Astrocyte (in vitro differentiated cells and primary cell): ENCODE measurements at regions not wholly inside any gene's neighbourhood (a gene's known extent, or its start where the extent isn't known, plus 50 kb on each side); places are given as distances from the start of the nearest gene placed in this dataset.

Experiments used
- DNase-seq: peaks from one replicate; pipeline ENCODE4 v3.0.0-alpha.2; 2010; ENCODE audit warnings: low read depth
- FAIRE-seq: peaks from 2 replicates; lab custom pipeline; 2011; peaks lifted over from hg19 to GRCh38; lab: Jason Lieb, UNC
- H2AFZ ChIP-seq: 2 replicates; pipeline ENCODE4 v1.6.0; 2012; ENCODE audit warnings: low read depth, low read length, inconsistent platforms
- H3K27ac ChIP-seq: 2 replicates; pipeline ENCODE4 v1.5.1; 2011; ENCODE audit warnings: low read depth, low read length, inconsistent platforms
- H3K27me3 ChIP-seq: 2 replicates; pipeline ENCODE4 v1.6.0; 2011; ENCODE audit warnings: low read length, inconsistent platforms; ENCODE audit not compliant: insufficient read depth
- H3K36me3 ChIP-seq: 2 replicates; pipeline ENCODE4 v1.5.1; 2011; ENCODE audit warnings: low read length, inconsistent platforms; ENCODE audit not compliant: insufficient read depth
- H3K4me1 ChIP-seq: 2 replicates; pipeline ENCODE4 v1.5.1; 2011; ENCODE audit warnings: low read length, inconsistent platforms; ENCODE audit not compliant: insufficient read depth
- H3K4me2 ChIP-seq: 2 replicates; pipeline ENCODE4 v1.6.0; 2012; ENCODE audit warnings: low read length, inconsistent platforms
- H3K4me3 ChIP-seq: 2 replicates; pipeline ENCODE4 v1.5.1; 2011; ENCODE audit warnings: low read depth, mild to moderate bottlenecking, low read length, inconsistent platforms; ENCODE audit not compliant: insufficient read depth
- H3K79me2 ChIP-seq: 2 replicates; pipeline ENCODE4 v1.6.0; 2012; ENCODE audit warnings: mild to moderate bottlenecking, low read length, inconsistent platforms; ENCODE audit not compliant: insufficient read depth
- H3K9ac ChIP-seq: 2 replicates; pipeline ENCODE4 v1.6.0; 2012; ENCODE audit warnings: mild to moderate bottlenecking, low read length, inconsistent platforms
- H3K9me3 ChIP-seq: 2 replicates; pipeline ENCODE4 v1.5.1; 2012; ENCODE audit warnings: low read depth, mild to moderate bottlenecking, low read length, inconsistent platforms; ENCODE audit not compliant: insufficient read depth
- H4K20me1 ChIP-seq: 2 replicates; pipeline ENCODE4 v1.6.0; 2012; ENCODE audit warnings: low read length, inconsistent platforms; ENCODE audit not compliant: insufficient read depth
- H3K27ac Mint-ChIP-seq: one replicate; pipeline ENCODE4 v1.8.0; 2021; ENCODE audit warnings: mild to moderate bottlenecking, mixed read lengths; ENCODE audit not compliant: unreplicated experiment
- H3K27me3 Mint-ChIP-seq: one replicate; pipeline ENCODE4 v1.8.0; 2021; ENCODE audit warnings: low read depth, mixed read lengths; ENCODE audit not compliant: unreplicated experiment
- H3K36me3 Mint-ChIP-seq: one replicate; pipeline ENCODE4 v1.8.0; 2021; ENCODE audit warnings: low read depth, mixed read lengths; ENCODE audit not compliant: unreplicated experiment
- H3K4me1 Mint-ChIP-seq: one replicate; pipeline ENCODE4 v1.8.0; 2021; ENCODE audit warnings: low read depth, mixed read lengths; ENCODE audit not compliant: unreplicated experiment
- H3K4me3 Mint-ChIP-seq: one replicate; pipeline ENCODE4 v1.8.0; 2021; ENCODE audit warnings: mild to moderate bottlenecking, moderate library complexity, mixed read lengths; ENCODE audit not compliant: unreplicated experiment
- H3K9me3 Mint-ChIP-seq: one replicate; pipeline ENCODE4 v1.8.0; 2021; ENCODE audit warnings: mild to moderate bottlenecking, mixed read lengths; ENCODE audit not compliant: unreplicated experiment
- EZH2 ChIP-seq: IDR thresholded peaks from 2 replicates; pipeline ENCODE4 v1.6.1; 2012; ENCODE audit warnings: mild to moderate bottlenecking, low read length, inconsistent platforms; ENCODE audit not compliant: insufficient read depth
- TF ChIP-seq, protein P1 (sequence below): IDR thresholded peaks from 2 replicates; pipeline ENCODE4 v1.5.1; 2011; ENCODE audit warnings: low read depth, mild to moderate bottlenecking, inconsistent platforms, low read length, moderate library complexity; ENCODE audit not compliant: insufficient read depth

DNA sequence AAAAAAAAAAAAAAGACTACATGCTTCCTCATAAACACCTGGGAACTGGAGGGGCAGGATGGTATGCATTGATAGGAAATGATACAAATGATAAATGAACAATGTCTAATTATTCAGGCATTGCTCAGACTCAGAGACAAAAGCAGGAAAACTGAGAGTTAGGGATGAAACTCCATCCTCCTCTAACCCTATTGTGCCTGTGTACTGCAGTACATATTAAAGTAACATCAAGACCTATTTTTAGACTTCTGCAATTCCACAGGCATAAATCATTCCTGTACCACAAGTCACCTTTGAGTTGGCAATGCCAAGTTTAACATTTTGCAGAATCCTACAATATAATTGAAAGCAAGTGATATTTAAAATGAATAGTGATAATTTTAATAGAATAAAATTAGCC, 156.5 kb upstream of the USP15 start:
- Histone ChIP-seq H3K4me1 (no peaks in the 10 kb centered on the region), H3K27me3 (no peaks in the 10 kb centered on the region), H3K9ac (no peak overlapping the region), H3K4me3 (no peak overlapping the region), H3K27ac (no peak overlapping the region), H4K20me1 (no peaks in the 10 kb centered on the region), H3K4me2 (no peak overlapping the region), H2AFZ (no peak overlapping the region), H3K9me3 (no peaks in the 10 kb centered on the region), H3K36me3 (no peaks in the 10 kb centered on the region), H3K79me2 (no peaks in the 10 kb centered on the region)
- FAIRE-seq = no peak
- Mint-ChIP-seq H3K36me3 (no peaks in the 10 kb centered on the region), H3K27ac (no peak overlapping the region), H3K4me3 (no peak overlapping the region), H3K4me1 (peaks cover 2% of the 10 kb centered on the region), H3K27me3 (no peaks in the 10 kb centered on the region), H3K9me3 (no peaks in the 10 kb centered on the region)
- DNase-seq = no peak
- TF ChIP-seq, protein P1, sequence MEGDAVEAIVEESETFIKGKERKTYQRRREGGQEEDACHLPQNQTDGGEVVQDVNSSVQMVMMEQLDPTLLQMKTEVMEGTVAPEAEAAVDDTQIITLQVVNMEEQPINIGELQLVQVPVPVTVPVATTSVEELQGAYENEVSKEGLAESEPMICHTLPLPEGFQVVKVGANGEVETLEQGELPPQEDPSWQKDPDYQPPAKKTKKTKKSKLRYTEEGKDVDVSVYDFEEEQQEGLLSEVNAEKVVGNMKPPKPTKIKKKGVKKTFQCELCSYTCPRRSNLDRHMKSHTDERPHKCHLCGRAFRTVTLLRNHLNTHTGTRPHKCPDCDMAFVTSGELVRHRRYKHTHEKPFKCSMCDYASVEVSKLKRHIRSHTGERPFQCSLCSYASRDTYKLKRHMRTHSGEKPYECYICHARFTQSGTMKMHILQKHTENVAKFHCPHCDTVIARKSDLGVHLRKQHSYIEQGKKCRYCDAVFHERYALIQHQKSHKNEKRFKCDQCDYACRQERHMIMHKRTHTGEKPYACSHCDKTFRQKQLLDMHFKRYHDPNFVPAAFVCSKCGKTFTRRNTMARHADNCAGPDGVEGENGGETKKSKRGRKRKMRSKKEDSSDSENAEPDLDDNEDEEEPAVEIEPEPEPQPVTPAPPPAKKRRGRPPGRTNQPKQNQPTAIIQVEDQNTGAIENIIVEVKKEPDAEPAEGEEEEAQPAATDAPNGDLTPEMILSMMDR = no peak
- TF ChIP-seq EZH2 = no peak

DNA sequence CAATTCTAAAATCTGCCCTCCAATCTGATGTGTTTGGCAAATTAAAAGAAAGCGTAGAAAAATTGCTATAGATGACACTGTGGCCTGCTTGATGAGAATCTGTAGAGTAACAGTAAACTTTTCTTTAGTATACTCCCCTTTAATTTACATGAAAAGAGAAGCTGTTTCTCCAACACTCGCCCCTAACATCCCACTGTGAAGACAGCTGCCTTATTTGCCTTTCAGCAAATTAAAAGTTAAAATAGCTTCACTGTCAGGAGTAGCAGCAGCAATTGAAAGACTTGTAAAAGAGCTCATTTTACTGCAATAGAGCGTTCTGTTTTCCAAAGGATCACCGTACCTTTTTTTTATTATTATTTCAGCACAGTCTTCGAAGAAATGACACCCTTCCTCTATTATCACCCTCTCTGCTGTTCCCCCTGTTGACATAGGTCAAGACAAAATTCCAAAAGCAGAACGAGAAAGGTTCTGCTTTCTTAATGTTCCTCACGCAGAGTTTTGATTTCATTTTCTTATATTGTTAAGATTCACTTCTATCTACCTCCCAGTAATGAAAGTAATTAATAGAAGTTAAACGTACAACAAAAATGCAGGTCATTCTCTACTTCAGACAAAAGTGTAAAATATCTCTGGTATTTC, 153.5 kb upstream of the USP15 start:
- Histone ChIP-seq H3K79me2 (no peaks in the 10 kb centered on the region), H3K9ac (no peak overlapping the region), H3K27me3 (no peaks in the 10 kb centered on the region), H3K9me3 (no peaks in the 10 kb centered on the region), H3K36me3 (no peaks in the 10 kb centered on the region), H2AFZ (no peak overlapping the region), H3K4me3 (no peak overlapping the region), H3K27ac (no peak overlapping the region), H3K4me2 (peak overlapping the region; percentile 36), H4K20me1 (no peaks in the 10 kb centered on the region), H3K4me1 (no peaks in the 10 kb centered on the region)
- Mint-ChIP-seq H3K9me3 (no peaks in the 10 kb centered on the region), H3K27ac (no peak overlapping the region), H3K4me1 (peaks cover 2% of the 10 kb centered on the region), H3K4me3 (no peak overlapping the region), H3K36me3 (no peaks in the 10 kb centered on the region), H3K27me3 (no peaks in the 10 kb centered on the region)
- TF ChIP-seq EZH2 = no peak
- TF ChIP-seq, protein P1 = no peak
- DNase-seq (no peak), FAIRE-seq (no peak)

DNA sequence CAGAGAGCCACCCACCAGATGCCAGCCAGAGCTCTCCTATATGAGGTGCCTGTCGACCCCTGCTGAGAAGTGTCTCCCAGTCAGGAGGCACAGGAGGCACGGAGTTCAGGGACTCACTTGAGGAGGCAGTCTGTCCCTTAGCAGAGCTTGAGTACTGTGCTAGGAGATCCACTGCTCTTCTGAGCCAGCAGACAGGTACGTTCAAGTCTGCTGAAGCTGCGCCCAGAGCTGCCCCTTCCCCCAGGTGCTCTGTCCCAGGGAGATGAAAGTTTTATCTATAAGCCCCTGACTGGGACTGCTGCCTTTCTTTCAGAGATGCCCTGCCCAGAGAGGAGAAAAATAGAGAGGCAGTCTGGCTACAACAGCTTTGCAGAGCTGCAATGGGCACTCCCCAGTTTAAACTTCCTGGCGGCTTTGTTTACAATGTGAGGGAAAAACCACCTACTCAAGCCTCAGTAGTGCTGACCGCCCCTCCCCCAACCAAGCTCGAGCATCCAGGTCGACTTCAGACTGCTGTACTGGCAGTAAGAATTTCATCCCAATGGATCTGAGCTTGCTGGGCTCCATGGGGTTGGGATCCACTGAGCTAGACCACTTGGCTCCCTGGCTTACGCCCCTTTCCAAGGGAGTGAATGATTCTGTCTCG, 146.7 kb upstream of the USP15 start:
- H3K4me1 ChIP-seq = no peaks in the 10 kb centered on the region
- no peaks in the 10 kb centered on the region for H3K36me3 Mint-ChIP-seq
- TF ChIP-seq, protein P1 = no peak
- TF ChIP-seq EZH2 = no peak
- H3K27me3 ChIP-seq = no peaks in the 10 kb centered on the region
- H3K36me3 ChIP-seq = no peaks in the 10 kb centered on the region
- H3K27ac ChIP-seq = no peak overlapping the region
- no peaks in the 10 kb centered on the region for H3K27me3 Mint-ChIP-seq
- H3K9me3 Mint-ChIP-seq = no peaks in the 10 kb centered on the region
- H2AFZ ChIP-seq = no peak overlapping the region
- no peak overlapping the region for H3K4me3 ChIP-seq
- no peak overlapping the region for H3K9ac ChIP-seq
- DNase-seq (no peak), FAIRE-seq (no peak)
- no peaks in the 10 kb centered on the region for H3K9me3 ChIP-seq
- no peaks in the 10 kb centered on the region for H4K20me1 ChIP-seq
- H3K4me1 Mint-ChIP-seq = no peaks in the 10 kb centered on the region
- H3K4me2 ChIP-seq = no peak overlapping the region
- H3K27ac Mint-ChIP-seq = no peak overlapping the region
- no peaks in the 10 kb centered on the region for H3K79me2 ChIP-seq
- no peak overlapping the region for H3K4me3 Mint-ChIP-seq
